Activated CD8-positive, alpha-beta memory T cell treated with anti-CD3 and anti-CD28 coated beads, Interleukin-2, amount 50 U/mL, for 1 hour (primary cell): ENCODE measurements at regions not wholly inside any gene's neighbourhood (a gene's known extent, or its start where the extent isn't known, plus 50 kb on each side); places are given as distances from the start of the nearest gene placed in this dataset.
"Not testable (repeated sequence)": the region's sequence is repeated elsewhere in the genome, so short reads cannot be mapped to it uniquely, and the experiment has no call there.

Experiments
- DNase-seq: peaks from one replicate; pipeline ENCODE4 v3.0.0-alpha.2; 2020; ENCODE audit errors: extremely low read depth

DNA sequence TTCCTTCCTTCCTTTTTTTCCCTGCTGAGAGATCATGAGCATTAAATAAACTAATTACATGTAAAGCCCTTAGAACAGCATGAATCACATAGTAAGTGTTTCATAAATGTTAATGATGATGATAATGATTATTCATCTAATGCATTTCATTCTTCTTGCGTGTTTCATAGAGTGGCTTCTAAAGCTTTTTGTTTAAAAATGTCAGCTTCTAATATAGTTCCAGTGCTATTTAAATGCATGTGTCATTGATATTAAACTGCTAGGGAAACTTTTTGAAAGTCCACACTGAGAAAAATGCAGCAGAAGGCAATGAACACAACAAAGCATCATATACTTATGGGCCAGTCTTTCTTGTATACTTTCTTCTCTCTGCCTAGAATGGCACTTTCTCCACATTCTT lies 894.8 kb downstream of the REEP3 start:
- no peak for DNase-seq

DNA sequence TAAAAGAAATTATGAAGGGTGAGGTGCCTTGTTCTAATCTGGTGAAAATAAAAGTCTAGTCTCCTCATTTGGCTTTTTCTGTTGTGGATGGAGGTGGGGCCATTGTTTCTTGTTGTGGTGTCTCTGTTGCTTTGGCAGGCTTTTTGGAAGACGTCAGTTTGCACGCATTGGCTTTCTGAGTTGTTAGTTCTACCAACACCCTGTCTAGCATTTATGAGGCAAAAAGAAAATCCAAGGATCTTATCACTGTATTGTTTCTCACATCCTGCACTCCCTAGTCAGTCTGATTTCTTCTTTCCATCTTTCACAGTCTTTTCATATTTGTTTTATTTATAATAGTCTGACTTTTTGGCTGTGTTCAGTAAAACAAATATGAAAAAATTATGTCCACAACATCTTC lies 898.3 kb downstream of the REEP3 start:
- no peak for DNase-seq

DNA sequence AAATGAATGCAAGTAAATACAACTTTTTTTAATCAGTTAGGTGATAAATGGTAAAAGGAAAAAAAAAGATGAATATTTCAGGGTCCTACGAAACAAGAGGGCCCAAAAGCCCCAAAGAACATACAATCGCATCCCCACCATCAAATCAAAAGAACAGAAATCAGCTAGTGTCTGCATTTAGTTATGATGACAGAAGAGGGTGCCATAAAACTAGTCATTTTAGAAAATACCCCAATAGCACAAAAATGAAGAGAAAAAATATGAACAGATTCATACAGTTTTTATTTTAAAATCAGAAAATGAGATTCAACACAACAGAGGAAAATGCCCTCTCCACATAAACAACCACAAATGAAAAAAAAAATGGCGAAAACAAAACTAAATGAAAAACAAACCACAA lies 905.5 kb downstream of the REEP3 start:
- DNase-seq, result no peak

DNA sequence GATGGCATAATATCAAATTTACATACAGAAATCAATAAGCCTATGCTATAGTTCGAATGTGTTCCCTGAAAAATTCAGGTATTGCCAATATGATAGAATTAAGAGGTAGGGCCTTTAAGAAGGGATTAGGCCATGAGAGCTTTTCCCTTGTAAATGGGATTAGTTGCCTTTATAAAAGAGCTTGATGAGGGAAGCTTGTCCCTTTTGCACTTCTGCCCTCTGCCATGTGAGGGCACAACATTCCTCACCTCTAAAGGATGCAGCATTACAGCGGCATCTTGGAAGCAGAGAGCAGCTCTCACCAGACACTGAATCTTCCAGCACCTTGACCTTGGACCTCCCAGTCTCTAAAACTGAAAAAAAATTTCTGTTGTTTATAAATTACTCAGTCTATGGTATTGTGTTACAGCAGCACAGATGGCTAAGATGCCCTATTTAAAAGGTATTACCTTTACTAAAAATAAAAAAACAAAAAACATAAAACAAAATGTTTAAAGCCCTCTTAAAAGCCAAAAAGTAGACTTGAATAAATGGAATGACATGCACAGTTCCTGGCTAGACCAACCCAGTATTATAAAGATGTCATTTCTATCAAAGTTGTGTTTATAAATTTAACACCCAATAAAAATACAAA lies 909.6 kb downstream of the REEP3 start:
- DNase-seq, result no peak

DNA sequence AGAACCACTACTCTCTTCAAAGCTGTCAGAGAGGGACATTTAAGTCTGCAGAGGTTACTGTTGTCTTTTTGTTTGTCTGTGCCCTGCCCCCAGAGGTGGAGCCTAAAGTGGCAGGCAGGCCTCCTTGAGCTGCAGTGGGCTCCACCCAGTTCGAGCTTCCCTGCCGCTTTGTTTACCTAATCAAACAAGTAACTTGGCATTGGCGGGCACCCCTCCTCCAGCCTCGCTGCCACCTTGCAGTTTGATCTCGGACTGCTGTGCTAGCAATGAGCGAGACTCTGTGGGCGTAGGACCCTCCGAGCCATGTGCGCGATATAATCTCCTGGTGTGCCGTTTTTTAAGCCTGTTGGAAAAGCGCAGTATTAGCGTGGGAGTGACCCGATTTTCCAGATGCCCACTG lies 920.7 kb downstream of the REEP3 start:
- DNase-seq, result not testable (repeated sequence)

DNA sequence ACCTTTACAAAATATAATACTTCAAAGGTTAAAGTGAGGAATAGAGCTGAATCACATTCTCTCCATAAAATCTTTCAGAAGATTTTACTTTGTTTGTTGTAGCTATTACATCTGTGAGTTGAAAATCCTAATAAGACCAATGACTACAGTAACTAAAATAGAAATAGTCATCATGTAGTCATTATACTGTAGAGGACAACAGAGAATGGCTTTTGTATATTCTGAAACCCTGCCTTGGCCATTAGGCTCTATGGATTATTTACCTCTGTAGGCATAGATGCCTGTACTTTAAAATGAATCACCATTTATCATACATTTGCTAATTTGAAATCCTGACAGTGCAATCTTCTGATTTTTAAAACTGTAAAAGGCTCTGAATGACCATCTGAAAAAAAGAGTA lies 923.0 kb downstream of the REEP3 start:
- no peak for DNase-seq

DNA sequence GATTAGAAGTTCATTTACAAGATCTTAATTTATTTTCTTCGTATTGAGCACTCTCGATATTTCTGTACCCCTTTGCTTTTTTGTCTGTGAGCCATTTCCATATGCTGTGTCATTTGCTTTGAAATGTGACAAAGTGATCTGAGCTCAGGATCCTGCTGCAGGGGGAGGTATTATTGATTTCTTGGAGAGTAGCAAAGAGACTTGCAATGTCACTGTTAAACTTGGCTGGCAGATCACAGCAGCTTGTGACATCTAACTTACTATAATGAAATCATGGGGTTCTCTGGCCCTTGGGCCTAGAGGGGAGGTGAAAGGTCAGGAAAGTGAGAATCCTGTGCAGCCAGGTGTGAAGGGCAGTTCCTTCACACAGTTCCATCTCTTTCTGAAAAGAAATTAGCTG lies 923.4 kb downstream of the REEP3 start:
- no peak for DNase-seq

DNA sequence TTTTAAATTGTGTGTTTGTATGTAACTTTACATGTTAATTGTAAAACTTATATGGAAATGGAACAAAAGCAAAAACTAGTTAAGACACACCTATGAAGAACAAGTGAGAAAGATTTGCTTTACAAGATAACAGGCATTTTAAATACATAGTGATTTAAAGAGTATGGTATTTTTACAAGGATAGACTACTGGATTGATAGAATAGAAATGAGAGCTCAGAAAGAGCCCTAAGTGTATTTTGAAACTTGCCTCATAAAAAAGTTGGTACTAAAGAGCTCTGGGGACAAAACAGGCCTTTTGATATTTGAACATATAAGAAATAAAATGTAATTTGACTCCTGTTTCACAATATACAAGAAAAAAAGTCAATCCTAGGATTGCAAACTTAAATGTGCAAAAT lies 928.4 kb downstream of the REEP3 start:
- DNase-seq, result no peak

DNA sequence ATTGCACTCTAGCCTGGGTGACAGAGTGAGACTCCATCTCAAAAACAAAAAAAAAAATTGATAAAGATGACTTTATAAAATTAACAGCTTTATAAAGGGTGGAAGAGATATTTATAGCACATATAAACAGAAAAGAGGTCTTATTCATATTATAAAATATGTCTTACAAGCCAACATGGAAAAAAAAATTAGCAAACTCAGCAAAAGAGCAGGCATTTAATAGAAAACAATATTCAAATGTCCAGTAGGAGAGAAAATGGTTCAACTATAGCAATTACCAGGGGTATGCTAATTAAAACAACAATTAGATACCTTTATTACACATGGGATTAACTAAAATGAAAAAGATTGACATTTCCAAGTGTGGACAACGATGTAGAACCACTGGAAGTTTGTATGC lies 929.1 kb downstream of the REEP3 start:
- no peak for DNase-seq

DNA sequence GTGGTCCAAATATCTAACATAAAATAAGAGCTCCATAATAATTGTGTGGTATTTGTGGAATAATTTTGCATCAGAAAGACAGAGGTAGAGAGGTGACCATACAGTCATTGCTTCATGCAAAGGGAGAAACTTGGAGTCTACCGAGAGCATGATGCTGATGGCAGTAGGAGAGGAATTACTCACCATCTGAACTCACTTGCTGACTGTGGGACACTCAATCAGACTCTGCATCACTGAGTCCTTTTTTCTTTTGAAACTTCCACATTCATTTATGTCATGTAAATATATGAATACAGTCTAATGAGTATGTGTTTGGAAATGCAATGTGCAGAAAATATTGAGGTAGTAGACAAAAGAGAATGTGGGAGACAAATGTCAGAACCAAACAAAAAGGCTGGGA lies 933.8 kb downstream of the REEP3 start:
- no peak for DNase-seq

DNA sequence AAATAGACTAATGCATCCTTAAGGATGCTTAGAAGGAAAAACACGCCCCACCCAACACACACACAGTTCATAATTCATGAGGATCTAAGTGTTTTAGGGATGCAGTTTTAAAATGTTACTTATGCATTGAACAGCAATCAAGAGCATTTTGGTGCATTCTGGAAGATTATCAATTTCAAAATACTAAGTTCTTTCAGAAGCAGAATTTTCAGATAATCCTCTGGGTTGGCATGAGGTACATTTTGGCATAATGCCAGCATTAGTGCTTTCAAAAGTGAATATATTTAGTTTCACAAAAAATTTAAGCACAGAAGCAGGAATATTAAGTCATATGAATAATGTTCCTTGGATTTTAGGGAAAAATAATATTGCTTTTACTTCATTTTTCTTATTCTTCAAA lies 937.1 kb downstream of the REEP3 start:
- no peak for DNase-seq

DNA sequence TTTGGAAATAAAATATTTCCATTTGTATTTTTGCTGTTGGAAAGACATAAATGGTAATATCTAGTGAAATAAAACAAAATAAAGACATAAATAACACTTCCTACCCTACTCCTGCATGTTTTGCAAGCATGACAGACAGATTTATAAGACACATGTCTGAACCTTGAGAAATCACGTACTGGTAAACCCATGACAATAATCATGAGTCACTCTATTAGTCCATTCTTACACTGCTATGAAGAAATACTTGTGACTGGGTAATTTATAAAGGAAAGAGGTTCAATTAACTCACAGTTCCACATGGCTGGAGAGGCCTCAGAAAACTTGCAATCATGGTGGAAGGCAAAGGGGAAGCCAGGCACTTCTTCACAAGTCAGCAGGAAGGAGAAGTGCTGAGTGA lies 942.2 kb downstream of the REEP3 start:
- DNase-seq, result no peak

DNA sequence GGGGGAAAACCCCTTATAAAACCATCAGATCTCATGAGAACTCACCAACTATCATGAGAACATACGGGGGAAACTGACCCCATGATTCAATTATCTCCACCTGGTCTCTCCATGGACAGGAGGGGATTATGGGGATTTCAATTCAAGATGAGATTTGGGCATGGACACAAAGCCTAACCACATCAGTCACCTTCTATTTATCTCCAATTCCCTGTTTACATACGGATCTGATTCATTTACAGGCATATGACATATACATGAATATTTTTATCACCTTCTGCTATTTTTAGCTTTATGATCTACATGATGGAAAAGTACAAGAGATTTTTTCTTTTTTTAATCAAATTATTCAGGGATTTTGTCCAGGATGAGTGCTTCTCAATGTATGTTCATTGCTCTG lies 944.5 kb downstream of the REEP3 start:
- DNase-seq, result no peak

DNA sequence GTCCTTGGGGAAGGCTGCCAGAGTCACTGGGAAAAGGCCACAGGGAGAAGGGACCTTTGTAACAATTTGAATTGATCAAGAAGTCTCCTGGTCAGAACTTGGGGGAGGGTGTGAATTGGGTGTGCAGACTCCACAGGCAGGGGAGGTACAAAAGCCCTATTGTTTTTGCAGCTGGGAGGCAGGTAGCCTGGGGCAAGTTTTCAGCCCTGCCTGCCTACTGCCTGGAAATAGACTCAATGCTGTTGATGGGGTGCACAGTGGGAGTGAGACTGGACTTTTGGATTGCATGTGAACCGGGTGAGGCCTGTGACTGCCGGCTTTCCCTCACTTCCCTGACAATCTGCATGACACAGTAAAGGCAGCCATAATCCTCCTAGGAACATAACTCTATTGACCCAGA lies 947.0 kb downstream of the REEP3 start:
- DNase-seq, result no peak

DNA sequence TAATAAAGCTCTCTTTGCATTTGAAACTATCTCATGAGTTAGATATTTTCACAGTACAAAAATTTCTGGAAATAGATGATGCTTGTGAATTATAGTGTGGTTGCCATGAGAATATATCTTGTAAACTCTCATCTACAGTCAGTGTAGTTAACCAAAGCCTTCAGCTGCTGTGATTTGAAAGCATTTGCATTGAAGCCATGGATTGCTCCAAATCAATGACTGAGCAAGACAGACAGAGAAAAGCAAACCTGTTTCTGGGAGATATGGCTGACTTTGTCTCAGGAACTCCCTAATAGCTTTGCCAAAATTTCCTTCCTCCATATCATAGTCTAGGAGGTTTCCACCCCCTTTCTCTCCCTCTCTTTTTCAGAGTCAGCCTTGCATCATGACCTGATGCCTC lies 955.3 kb downstream of the REEP3 start:
- DNase-seq, result no peak

DNA sequence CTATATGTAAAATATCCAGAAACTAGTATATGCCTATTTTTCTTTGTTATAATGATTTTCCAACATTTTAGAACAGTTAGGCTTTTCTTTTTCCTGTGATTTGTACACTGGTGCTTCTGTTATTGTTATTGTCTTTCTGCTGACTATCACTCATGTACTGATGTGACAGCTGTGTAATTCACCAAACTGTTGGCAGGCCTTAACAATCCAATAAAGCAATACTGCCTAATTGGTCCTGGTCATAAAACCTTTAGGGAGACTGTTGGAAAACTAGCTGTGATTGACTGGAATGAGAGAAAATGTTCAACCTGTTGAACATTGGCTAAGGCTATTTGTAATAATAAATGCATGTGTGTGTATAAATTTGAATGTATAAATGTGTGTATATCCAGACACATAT lies 956.6 kb downstream of the REEP3 start:
- no peak for DNase-seq

DNA sequence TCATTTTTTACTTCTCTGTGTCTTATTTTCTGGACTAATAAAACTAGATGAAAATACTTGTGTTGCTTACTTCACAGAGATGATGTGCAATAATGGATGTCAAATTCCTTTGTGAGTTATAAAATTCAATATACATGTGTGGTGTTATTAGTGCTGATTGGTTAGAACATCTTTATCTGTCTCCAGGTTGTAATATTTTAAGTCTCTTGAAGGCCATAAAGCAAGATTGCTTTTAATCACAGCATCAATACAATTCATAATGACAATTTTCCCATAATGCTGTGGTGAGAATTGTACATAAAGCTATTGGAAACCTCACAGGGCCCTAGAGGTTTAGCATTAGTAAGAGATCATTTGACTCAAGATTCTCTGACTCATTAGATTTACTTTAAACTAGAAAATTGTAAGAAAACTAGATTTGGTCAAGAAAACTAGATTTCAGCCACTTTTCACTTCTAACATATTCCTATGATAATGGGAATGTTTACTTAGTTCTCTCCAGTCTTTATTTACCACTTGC lies 963.7 kb downstream of the REEP3 start:
- DNase-seq, result no peak

DNA sequence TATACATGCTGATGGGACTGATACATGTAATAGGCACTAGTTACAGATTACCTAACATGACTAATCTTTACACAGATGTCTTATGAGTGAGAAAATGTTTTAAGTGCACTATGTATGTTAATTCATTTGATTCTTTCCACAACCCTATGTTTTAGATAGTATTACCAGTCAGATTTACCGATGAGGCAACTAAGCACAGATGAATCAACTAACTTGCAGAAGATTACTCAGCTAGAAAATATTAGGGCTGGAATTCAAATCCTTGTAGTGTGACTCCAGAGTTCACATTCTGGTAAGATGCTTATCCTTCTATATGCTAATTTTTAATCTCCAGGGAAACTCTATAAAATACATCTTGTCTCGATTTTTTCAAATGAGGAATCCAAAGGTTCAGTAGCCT lies 964.9 kb downstream of the REEP3 start:
- DNase-seq, result no peak

DNA sequence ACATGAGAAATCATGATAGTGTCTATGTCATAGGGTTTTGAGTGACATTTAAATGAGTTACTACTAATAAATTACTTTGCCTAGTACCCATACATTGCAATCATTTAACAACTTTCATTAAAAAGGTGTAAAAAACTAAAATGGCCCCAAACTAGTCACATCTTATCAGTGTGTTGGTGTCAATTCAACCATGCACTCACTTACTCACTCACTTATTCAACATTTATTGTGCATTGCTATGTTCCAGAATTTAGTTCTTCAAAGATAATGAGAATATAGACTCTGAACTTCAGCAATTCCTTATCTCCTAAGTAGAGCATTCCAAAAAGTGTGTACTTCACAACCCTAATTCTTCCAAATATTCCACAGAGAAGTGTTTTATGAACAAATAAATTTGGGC lies 965.7 kb downstream of the REEP3 start:
- no peak for DNase-seq

DNA sequence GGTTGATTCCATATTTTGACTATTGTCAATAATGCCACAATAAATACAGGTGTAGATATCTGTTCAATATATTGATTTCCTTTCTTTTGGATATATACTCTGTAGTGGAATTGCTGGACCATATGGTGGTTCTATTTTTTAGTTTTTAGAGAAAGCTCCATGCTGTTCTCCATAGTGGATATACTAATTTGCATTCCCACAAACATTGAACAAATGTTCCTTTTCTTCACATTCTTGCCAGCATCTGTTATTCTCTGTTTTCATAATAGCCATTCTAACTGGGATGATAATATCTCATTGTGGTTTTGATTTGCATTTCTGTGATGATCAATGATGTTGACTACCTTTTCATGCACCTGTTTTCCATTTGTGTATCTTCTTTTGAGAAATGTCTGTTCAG lies 973.7 kb downstream of the REEP3 start:
- no peak for DNase-seq

DNA sequence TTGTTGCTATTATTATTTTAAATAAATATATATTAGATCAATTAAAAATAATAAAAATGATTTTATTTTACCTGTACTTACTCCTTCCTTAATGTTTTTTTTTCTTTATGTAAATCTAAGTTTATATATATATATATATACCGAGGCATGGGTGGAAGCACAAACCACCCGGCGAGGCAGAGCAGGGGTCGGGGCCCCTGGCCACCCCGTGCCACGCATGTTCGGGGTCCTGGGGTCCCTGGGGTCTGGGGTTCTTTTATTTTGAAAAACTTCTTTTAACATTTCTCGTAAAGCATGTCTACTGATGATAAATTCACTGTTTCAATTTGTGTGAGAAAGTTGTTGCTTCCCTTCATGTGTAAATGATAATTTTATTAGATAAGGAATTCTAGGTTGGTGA lies 976.1 kb downstream of the REEP3 start:
- no peak for DNase-seq

DNA sequence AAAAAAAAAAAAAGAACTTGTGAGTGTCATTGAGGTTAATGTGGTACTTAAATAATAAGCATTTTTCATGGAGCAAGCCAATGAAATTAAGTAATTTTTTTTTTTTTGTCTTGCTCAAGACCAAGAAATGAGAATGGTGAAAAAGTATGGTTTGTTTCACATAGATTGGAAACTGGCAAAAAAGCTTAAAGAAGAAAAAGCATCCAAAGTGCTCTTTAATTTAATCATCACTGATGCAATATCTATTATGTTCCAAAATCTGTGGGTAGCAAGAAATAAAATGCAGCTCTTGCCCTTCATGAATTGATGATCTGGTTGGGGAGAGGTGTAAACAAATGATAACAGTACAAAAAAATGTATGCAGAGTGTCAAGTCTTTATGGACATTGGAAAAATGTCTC lies 980.6 kb downstream of the REEP3 start:
- DNase-seq, result no peak

DNA sequence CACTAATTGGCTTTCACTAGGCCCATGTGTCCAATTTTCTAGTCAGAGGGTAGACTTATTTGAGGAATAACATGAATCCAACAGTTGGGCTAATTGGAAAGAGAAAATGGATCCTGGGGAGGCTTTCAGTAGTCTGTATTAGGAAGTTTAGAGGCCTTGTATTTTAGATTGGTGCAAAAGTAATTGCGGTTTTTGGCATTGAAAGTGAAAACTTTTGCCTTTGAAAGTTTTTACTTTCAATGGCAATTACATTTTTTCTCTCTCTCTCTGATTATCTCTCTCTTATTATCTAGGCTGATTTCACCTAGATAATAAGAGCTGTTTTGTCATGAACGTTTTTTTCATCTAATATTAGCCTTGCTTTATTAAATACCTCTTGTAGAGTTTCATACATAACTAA lies 981.7 kb downstream of the REEP3 start:
- DNase-seq, result no peak

DNA sequence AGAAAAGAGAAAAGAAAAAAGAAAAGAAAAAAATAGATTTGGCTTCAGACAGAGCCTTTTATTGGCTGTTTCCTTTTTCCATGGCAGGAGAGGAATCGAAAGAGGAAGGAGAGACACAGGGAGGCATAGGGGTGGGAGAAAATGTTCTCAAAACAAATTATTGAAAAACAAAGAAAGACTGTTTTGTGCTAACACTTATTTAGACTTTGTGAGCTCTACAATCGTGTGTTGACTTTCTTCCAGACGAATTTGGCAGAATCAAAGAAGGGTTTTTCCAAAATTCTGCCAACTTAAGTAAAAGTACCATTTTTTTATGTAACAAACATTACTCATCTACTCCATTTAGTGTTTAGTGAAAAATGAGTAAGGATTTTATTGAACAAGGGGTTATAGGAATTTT lies 982.2 kb downstream of the REEP3 start:
- DNase-seq, result no peak
